ENCODE measurements at regions not wholly inside any gene's neighbourhood (a gene's known extent, or its start where the extent isn't known, plus 50 kb on each side); places are given as distances from the start of the nearest gene placed in this dataset.

GRCh38 chr18:2091937-2092336, 479.4 kb downstream of the METTL4 start:
- TF ChIP-seq CTCF (IDR thresholded peaks at IDR 0.05; ENCODE audit: insufficient read depth, low read depth, low read length) (no peak), EZH2 (IDR thresholded peaks at IDR 0.05; ENCODE audit: insufficient read depth, low read length) (no peak)

Data from astrocyte (in vitro differentiated cells and primary cell).